WTC11 (cell line): ENCODE measurements at regions not wholly inside any gene's neighbourhood (a gene's known extent, or its start where the extent isn't known, plus 50 kb on each side); places are given as distances from the start of the nearest gene placed in this dataset.

Experiments used
- ATAC-seq: fragments of 200-7000 bp; cut with Tn5 transposase; 2 replicates; pipeline ENCODE4 v1.10.0; 2021; ENCODE audit warnings: mild to moderate bottlenecking, moderate library complexity
- CTCF ChIA-PET: fragments of 300-600 bp; sonication (Branson Sonifier 250); formaldehyde crosslinking; loops from one replicate; lab custom pipeline; 2021; ENCODE audit warnings: antibody characterized with exemption; lab: Charles Lee
- POLR2A ChIA-PET: fragments of 350-600 bp; sonication (Branson Sonifier 250); formaldehyde crosslinking; loops from one replicate; lab custom pipeline; 2021; ENCODE audit warnings: antibody characterized with exemption; lab: Charles Lee
- DNase-seq: peaks from one replicate; pipeline ENCODE4 v3.0.0; 2021; ENCODE audit warnings: low spot score
- H3K27ac Mint-ChIP-seq: 2 replicates; pipeline ENCODE4 v1.8.0; 2021; ENCODE audit warnings: mixed read lengths
- H3K27me3 Mint-ChIP-seq: 2 replicates; pipeline ENCODE4 v1.8.0; 2021; ENCODE audit warnings: low read depth, mild to moderate bottlenecking, moderate library complexity, mixed read lengths
- H3K36me3 Mint-ChIP-seq: 2 replicates; pipeline ENCODE4 v1.8.0; 2021; ENCODE audit warnings: mixed read lengths
- H3K4me1 Mint-ChIP-seq: 2 replicates; pipeline ENCODE4 v1.8.0; 2022; ENCODE audit warnings: mixed read lengths
- H3K4me3 Mint-ChIP-seq: 2 replicates; pipeline ENCODE4 v1.8.0; 2021; ENCODE audit warnings: mild to moderate bottlenecking, moderate library complexity, mixed read lengths
- H3K9me3 Mint-ChIP-seq: 2 replicates; pipeline ENCODE4 v1.8.0; 2021; ENCODE audit warnings: mixed read lengths
- ATF1 ChIP-seq: sonication (generic); formaldehyde crosslinking; IDR thresholded peaks from 2 replicates; pipeline ENCODE4 v1.8.1; 2023; ENCODE audit warnings: mild to moderate bottlenecking, moderate library complexity, missing genetic modification reagents
- CBFB ChIP-seq: sonication (generic); formaldehyde crosslinking; IDR thresholded peaks from 2 replicates; pipeline ENCODE4 v1.8.1; 2022; ENCODE audit warnings: mild to moderate bottlenecking, low read depth, missing genetic modification reagents
- CREB1 ChIP-seq: sonication (generic); formaldehyde crosslinking; IDR thresholded peaks from 2 replicates; pipeline ENCODE4 v1.8.0; 2023; ENCODE audit warnings: mild to moderate bottlenecking, missing genetic modification reagents
- ETV6 ChIP-seq: sonication (generic); formaldehyde crosslinking; IDR thresholded peaks from 2 replicates; pipeline ENCODE4 v1.8.1; 2022; ENCODE audit warnings: mild to moderate bottlenecking, missing genetic modification reagents
- FOXP1 ChIP-seq: sonication (generic); formaldehyde crosslinking; IDR thresholded peaks from 2 replicates; pipeline ENCODE4 v1.8.0; 2022; ENCODE audit warnings: missing genetic modification reagents, mild to moderate bottlenecking, moderate library complexity, borderline replicate concordance
- IRF2 ChIP-seq: sonication (generic); formaldehyde crosslinking; IDR thresholded peaks from 2 replicates; pipeline ENCODE4 v1.8.0; 2022; ENCODE audit warnings: low read depth, missing genetic modification reagents, borderline replicate concordance
- JAZF1 ChIP-seq: fragments of 250-450 bp; sonication (Bioruptor Pico); IDR thresholded peaks from 2 replicates; pipeline ENCODE4 v1.9.0; 2021; ENCODE audit warnings: moderate library complexity, mild to moderate bottlenecking, inconsistent platforms
- TEAD4 ChIP-seq: sonication (generic); formaldehyde crosslinking; IDR thresholded peaks from 2 replicates; pipeline ENCODE4 v1.8.0; 2022; ENCODE audit warnings: mild to moderate bottlenecking, missing genetic modification reagents
- ZBTB43 ChIP-seq: sonication (generic); formaldehyde crosslinking; IDR thresholded peaks from 2 replicates; pipeline ENCODE4 v1.8.1; 2023; ENCODE audit warnings: mild to moderate bottlenecking, missing genetic modification reagents
- ZNF219 ChIP-seq: sonication (generic); formaldehyde crosslinking; IDR thresholded peaks from 2 replicates; pipeline ENCODE4 v1.8.0; 2023; ENCODE audit warnings: missing genetic modification reagents, mild to moderate bottlenecking, borderline replicate concordance
- ZNF423 ChIP-seq: fragments of 250-450 bp; sonication (Bioruptor Pico); IDR thresholded peaks from 2 replicates; pipeline ENCODE4 v2.1.2; 2022; ENCODE audit warnings: mild to moderate bottlenecking, moderate library complexity
- ZNF425 ChIP-seq: fragments of 250-450 bp; sonication (Bioruptor Pico); conservative IDR thresholded peaks from 2 replicates; pipeline ENCODE4 v1.9.0; 2021; ENCODE audit warnings: mild to moderate bottlenecking
- ZNF512 ChIP-seq: sonication (generic); formaldehyde crosslinking; IDR thresholded peaks from 2 replicates; pipeline ENCODE4 v1.8.1; 2022; ENCODE audit warnings: missing genetic modification reagents, borderline replicate concordance
- ZNF532 ChIP-seq: fragments of 250-450 bp; sonication (Bioruptor Pico); IDR thresholded peaks from 2 replicates; pipeline ENCODE4 v1.9.0; 2021; ENCODE audit warnings: mild to moderate bottlenecking, borderline replicate concordance
- TF ChIP-seq, protein P1 (sequence below): sonication (generic); formaldehyde crosslinking; IDR thresholded peaks from 2 replicates; pipeline ENCODE4 v1.8.1; 2022; ENCODE audit warnings: mild to moderate bottlenecking, missing genetic modification reagents, moderate library complexity, borderline replicate concordance
- TF ChIP-seq, protein P2 (sequence below): sonication (generic); formaldehyde crosslinking; IDR thresholded peaks from 2 replicates; pipeline ENCODE4 v1.8.1; 2023; ENCODE audit warnings: mild to moderate bottlenecking, missing genetic modification reagents, moderate library complexity
- TF ChIP-seq, protein P3 (sequence below): sonication (generic); formaldehyde crosslinking; IDR thresholded peaks from 2 replicates; pipeline ENCODE4 v1.8.0; 2023; ENCODE audit warnings: missing genetic modification reagents, mild to moderate bottlenecking, borderline replicate concordance
- TF ChIP-seq, protein P4 (sequence below): sonication (generic); formaldehyde crosslinking; IDR thresholded peaks from 2 replicates; pipeline ENCODE4 v1.8.1; 2022; ENCODE audit warnings: low read depth, mild to moderate bottlenecking, moderate library complexity, missing genetic modification reagents, borderline replicate concordance

DNA sequence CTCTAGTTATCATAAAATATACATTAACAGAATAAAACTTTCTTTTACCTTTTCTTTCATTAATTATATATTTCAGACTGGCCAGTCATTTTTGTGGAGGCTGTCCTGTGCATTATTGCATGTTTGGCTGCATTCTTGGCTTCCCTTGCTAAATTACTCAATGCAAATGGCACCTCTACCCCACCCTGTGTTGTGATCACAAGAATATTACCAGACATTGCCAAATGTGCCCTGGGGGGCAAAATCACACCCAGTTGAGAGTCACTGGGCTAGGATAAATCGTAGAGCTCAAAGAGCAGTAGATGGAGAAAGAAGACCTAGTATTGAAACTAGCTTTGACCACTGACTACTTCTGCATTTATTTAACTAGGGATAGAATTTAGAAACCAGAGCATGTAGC, 1257.8 kb upstream of the TENM4 start:
- Mint-ChIP-seq H3K27ac (no peak overlapping the region), H3K36me3 (no peaks in the 10 kb centered on the region), H3K9me3 (no peaks in the 10 kb centered on the region), H3K4me3 (no peak overlapping the region), H3K4me1 (peaks cover 14% of the 10 kb centered on the region), H3K27me3 (no peaks in the 10 kb centered on the region)
- POLR2A ChIA-PET = no interaction called here
- DNase-seq (no peak), ATAC-seq (no peak)
- CTCF ChIA-PET = no interaction called here
- TF ChIP-seq ZNF425 (no peak), FOXP1 (CRISPR knock-in tag) (no peak), TEAD4 (CRISPR knock-in tag) (no peak), IRF2 (CRISPR knock-in tag) (no peak), ETV6 (no peak), CREB1 (CRISPR knock-in tag) (no peak), ZBTB43 (CRISPR knock-in tag) (no peak), ATF1 (CRISPR knock-in tag) (no peak), ZNF219 (CRISPR knock-in tag) (no peak), JAZF1 (CRISPR knock-in tag) (no peak), ZNF423 (CRISPR knock-in tag) (no peak), ZNF512 (CRISPR knock-in tag) (no peak), CBFB (no peak), ZNF532 (CRISPR knock-in tag) (no peak)
- TF ChIP-seq, protein P1, sequence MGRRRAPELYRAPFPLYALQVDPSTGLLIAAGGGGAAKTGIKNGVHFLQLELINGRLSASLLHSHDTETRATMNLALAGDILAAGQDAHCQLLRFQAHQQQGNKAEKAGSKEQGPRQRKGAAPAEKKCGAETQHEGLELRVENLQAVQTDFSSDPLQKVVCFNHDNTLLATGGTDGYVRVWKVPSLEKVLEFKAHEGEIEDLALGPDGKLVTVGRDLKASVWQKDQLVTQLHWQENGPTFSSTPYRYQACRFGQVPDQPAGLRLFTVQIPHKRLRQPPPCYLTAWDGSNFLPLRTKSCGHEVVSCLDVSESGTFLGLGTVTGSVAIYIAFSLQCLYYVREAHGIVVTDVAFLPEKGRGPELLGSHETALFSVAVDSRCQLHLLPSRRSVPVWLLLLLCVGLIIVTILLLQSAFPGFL (CRISPR knock-in tag) = no peak
- TF ChIP-seq, protein P2, sequence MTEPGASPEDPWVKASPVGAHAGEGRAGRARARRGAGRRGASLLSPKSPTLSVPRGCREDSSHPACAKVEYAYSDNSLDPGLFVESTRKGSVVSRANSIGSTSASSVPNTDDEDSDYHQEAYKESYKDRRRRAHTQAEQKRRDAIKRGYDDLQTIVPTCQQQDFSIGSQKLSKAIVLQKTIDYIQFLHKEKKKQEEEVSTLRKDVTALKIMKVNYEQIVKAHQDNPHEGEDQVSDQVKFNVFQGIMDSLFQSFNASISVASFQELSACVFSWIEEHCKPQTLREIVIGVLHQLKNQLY (CRISPR knock-in tag) = no peak
- TF ChIP-seq, protein P3, sequence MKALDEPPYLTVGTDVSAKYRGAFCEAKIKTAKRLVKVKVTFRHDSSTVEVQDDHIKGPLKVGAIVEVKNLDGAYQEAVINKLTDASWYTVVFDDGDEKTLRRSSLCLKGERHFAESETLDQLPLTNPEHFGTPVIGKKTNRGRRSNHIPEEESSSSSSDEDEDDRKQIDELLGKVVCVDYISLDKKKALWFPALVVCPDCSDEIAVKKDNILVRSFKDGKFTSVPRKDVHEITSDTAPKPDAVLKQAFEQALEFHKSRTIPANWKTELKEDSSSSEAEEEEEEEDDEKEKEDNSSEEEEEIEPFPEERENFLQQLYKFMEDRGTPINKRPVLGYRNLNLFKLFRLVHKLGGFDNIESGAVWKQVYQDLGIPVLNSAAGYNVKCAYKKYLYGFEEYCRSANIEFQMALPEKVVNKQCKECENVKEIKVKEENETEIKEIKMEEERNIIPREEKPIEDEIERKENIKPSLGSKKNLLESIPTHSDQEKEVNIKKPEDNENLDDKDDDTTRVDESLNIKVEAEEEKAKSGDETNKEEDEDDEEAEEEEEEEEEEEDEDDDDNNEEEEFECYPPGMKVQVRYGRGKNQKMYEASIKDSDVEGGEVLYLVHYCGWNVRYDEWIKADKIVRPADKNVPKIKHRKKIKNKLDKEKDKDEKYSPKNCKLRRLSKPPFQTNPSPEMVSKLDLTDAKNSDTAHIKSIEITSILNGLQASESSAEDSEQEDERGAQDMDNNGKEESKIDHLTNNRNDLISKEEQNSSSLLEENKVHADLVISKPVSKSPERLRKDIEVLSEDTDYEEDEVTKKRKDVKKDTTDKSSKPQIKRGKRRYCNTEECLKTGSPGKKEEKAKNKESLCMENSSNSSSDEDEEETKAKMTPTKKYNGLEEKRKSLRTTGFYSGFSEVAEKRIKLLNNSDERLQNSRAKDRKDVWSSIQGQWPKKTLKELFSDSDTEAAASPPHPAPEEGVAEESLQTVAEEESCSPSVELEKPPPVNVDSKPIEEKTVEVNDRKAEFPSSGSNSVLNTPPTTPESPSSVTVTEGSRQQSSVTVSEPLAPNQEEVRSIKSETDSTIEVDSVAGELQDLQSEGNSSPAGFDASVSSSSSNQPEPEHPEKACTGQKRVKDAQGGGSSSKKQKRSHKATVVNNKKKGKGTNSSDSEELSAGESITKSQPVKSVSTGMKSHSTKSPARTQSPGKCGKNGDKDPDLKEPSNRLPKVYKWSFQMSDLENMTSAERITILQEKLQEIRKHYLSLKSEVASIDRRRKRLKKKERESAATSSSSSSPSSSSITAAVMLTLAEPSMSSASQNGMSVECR (CRISPR knock-in tag) = no peak
- TF ChIP-seq, protein P4, sequence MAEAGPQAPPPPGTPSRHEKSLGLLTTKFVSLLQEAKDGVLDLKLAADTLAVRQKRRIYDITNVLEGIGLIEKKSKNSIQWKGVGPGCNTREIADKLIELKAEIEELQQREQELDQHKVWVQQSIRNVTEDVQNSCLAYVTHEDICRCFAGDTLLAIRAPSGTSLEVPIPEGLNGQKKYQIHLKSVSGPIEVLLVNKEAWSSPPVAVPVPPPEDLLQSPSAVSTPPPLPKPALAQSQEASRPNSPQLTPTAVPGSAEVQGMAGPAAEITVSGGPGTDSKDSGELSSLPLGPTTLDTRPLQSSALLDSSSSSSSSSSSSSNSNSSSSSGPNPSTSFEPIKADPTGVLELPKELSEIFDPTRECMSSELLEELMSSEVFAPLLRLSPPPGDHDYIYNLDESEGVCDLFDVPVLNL (CRISPR knock-in tag) = no peak
